ENCODE measurements at regions not wholly inside any gene's neighbourhood (a gene's known extent, or its start where the extent isn't known, plus 50 kb on each side); places are given as distances from the start of the nearest gene placed in this dataset.
A peak's percentile ranks its signal among the peaks of the same experiment; 100 is the strongest.

- DNase-seq: no peak
These were observed 802.9 kb upstream of the KLHL29 start for GRCh38 chr2:22582107-22582506.

DNA sequence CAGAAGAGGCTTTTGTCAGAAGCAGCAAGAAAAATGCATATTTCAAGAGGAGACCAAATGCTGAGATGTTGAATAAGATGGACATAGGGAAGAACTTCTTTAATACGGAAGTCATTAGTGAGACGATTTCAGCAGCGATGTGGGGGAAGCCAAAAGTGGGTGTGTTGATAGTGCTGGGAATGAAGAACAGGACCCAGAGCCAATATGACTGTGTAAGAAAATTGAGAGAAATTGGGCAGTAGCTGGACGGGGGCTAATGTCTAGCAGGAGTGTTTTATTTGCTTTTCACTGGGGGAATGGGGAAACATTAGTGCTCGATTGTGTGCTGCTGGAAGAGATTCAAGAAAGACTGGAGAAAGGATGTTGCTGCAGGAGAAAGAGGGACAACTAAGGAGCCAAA is 788.7 kb upstream of the KLHL29 start:
- DNase-seq: peak; percentile 0 to 69 (median 33)

DNA sequence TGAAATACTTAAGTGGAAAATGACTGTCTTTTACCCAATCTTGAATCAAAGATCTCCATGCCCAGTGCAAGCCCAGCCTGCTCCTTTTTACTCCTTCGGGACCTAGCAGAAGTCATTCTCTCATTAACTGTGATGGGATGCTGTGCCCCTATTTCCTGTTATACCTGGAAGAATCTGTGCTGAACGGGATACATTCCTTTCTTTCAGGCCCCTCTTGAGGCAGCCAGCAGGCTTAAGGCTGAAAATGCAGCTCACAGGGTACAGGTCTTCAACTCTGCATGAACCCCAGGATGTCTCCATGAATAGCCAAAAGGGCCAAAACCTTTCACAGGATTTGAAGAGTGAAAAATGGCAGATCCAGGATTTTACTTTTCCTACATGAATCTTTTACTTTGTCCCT is 784.8 kb upstream of the KLHL29 start:
- DNase-seq: no peak

GRCh38 chr2:22600999-22601398 is 784.0 kb upstream of the KLHL29 start:
- no peak for DNase-seq

GRCh38 chr2:22604136-22604535 is 780.8 kb upstream of the KLHL29 start:
- DNase-seq: no peak

DNA sequence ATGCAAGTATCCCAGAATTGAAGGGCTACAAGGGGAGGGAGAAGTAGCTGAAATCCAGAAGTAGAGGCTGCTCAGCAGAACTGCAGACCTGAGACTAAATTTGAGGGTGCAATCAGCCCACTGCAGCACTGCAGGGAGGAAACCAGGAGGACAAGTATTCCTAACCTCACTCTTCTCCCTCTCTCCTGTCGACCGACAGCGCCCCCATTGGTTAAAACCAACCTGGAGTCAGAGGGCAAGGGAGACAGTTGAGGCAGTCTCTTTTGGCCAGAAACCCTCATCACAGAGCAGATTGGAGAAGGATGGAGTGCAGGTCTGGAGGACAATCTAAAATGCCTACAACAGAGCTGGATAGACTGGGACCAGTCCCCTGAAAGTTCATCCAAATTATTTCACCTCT is 768.9 kb upstream of the KLHL29 start:
- DNase-seq: no peak

DNA sequence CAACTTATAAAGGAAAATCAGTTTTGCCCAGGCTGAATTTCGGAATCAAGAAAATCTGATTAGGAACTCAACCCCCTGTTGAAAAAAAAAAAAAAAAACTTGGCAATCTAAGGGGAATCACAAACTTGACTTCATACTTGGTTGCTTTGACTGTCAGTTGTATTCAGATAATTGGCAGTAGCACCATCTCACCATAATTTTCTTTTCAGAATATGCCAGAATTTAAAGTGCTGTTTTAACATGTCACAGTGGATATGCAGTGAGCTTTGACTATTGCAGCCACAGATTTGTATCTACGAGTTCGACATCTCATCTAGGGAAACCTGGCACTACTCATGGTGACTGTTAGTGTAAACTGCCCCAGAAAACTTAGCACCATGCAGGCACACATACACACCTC is 761.4 kb upstream of the KLHL29 start:
- DNase-seq: no peak

- no peak for DNase-seq
These were observed 758.4 kb upstream of the KLHL29 start for GRCh38 chr2:22626621-22627020.

DNA sequence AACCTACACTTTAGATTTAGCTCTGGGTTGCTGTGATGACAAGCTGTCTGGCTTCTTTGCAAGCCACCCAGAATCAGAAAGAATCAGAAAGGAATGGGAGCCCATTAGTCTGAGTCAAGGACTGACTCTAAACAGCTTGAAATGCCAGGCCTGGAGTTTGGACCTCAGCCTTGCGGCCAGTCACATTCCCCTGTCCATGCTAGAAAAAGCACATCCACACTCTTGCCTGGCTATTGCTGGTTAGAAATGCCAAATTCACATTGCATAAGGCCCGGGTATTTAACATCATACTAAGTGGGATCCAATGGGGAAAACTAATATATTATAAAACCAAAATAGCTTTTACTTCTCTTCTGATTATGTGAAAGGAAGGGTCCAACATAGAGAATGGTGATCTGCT is 756.8 kb upstream of the KLHL29 start:
- no peak for DNase-seq

DNA sequence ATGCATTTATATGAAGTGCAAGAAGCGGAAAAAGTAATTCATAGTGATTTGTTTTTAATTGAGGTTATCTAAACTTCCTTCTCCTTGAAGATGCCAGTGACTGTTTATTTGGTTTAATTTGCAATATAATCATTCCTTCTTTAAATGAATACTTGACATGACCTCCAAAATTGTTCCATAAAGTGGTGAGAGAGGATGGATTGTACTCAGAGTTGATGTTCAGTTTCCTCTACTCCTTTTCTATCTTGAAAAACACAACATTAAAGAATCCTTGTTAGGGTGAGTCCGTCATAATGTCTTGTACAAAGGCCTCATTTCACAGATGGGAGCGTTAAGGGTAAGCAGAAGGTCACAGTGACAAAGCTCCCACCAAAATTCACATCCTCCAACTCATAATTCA is 756.1 kb upstream of the KLHL29 start:
- DNase-seq: no peak

GRCh38 chr2:22634167-22634566 is 750.8 kb upstream of the KLHL29 start:
- DNase-seq: no peak

GRCh38 chr2:22656426-22656825 is 728.6 kb upstream of the KLHL29 start:
- DNase-seq: no peak

DNA sequence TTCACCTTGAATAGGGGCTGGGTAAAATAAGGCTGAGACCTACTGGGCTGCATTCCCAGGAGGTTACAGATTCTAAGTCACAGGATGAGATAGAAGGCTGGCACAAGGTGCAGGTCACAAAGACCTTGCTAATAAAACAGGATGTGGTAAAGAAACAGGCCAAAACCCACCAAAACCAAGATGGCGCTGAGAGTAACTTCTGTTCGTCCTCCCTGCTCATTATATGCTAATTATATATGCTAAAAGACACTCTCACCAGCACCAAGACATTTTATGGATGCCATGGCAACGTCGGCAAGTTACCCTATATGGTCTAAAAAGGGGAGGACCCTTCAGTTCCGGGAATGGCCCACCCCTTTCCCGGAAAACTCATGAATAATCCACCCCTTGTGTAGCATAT is 711.5 kb upstream of the KLHL29 start:
- no peak for DNase-seq

DNA sequence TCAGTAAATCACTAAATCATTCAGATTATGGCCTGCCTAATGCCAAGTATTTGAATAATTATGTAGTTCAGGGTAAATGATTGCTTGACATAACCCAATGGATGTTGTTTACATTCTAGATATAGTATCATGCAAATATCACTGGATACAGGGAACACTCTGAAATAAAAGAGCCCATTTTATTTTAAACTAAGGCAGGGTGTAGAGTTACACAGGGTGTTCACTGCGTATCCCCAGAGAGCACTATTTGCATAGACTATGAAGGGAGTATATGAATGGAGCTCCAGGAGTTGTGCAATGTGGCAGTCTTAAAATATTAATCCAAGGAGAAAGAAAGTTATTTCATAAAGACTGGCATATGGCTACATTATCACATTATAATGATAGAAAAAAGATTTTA is 701.1 kb upstream of the KLHL29 start:
- no peak for DNase-seq

DNA sequence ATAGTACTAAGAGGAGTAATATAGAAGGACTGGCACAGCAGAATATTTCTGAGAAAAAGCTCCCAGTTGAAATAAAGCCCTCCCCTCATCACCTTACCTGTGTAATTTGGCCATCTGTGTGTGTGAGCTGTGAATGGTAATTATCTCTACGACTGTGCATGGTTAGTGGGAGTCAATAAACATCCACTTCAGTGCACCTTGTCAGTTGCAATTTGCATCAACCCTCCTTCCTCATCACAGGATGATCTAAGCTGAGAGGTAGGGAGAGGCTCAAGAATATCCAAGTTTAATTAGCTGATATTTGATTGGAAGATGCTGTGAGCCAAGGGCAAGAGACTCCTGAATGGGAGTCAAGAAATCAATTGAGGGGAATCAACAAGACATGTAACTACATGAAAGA is 694.9 kb upstream of the KLHL29 start:
- no peak for DNase-seq

- no peak for DNase-seq
These were observed 693.3 kb upstream of the KLHL29 start for GRCh38 chr2:22691666-22692065.

DNA sequence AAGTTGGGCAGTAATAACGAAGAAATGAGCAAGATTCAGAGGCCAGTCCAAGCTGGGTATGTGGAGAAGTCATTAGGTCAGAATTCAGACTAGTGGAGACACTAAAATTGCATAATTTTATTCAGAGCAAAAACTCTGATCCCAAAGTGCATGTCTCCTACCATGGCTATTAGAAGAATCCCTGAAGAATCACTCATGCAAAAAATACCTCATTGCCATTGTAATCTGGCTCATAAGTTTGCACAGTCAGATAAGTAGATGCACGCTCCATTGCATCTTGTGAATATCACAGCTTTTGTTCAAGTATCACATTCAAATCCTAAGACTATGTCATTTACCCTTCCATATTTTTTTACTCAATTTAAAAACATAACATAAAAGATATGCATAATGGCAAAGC is 692.2 kb upstream of the KLHL29 start:
- DNase-seq: no peak

DNA sequence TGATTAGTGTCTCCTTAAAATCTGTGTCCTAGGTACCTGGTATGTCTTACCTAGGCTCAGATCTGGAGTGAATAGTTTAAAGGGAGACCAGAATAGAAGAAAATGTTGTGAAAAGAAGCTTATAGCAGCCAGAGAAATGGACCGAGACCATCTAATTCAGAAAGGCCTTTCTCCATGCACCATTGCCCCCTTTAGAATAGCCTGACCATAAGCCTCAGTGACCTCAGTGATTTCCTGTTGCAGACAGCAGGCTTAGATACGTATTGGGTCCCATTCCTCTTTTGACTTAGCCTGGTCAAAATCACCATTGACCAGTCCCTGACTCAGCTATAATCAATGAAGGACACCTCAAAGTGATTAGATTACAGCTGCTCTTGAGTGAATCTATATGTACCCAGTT is 690.7 kb upstream of the KLHL29 start:
- DNase-seq: no peak

DNA sequence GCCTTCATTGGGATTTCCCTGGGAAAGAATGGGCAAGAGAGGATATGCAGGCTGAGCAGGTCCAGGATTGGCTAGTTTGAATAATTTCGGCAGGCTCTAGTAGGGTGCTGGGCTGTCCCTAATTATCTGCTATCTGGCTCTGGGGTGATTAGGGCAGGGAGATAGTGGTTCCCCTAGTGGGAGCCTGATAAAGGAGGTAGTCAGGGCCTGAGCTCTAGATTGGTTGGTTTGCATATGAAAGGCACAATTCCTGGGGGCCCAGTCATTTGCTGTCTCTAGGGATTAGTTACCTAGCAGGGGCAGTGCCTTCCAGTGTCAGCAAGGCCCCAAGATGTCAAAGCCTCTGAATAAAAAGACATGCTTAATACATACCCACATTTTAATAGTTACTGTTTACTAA is 690.1 kb upstream of the KLHL29 start:
- no peak for DNase-seq

DNA sequence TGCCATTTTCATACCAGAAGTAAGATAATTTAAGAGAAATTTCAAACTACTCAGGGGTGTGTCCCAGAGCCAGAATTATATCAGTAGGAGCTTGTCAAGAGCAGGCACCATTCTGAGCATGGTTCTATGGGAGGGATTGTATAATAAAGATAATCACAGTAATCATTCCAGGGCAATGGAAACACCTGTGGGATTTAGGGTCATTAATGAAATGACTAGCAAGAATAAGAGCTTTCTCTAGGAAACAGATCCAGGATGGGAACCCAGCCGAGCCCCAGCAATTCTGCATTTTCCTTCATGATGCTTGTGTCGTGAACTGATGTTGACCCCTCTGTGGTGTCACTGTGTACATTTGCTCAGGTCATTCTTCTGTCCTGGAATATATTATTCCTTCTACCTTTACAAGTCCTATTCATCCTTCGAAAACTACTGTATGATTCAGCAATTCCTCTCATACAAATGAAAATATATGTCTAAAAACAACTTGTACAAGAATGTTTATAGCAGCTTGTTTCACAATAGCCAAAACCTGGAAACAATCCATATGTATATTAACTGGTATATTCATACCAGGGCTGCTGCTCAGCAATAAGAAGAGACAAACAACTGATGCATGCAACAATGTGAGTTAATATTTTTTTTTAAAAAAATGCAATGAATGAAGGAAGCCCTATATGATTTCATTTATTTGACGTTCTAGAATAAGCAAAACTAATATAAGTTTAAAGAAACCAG is 687.8 kb upstream of the KLHL29 start:
- DNase-seq: no peak

DNA sequence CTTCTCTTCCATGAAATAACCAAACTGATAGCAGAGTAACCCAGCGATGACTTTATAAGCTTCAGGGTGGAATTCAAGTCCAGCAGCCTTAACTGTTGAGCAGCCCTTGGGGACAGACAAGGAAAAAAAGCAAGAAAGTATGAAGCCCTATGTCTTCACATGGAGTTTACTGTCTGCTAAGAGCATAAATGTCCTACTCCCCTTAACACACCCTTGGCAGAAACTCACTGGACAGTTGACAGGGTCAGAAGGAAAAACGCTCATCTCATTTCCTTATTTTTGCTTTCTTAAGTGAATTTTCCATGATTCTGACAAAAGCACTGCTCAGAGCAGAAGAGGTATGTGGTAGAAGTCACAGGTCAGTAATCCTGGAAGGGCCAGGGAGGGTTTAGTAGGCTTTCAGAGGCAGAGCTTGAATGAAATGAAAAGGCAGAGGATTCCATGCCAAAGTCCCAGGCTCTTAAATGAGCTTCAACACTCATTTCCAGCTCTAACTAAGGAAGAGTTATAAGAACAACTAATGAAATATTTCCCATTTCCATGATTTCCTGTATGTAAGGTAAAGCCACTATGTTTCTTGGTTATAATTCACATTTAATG is 683.3 kb upstream of the KLHL29 start:
- DNase-seq: peak; percentile 18 to 83 (median 68)

GRCh38 chr2:22703286-22703920 is 681.6 kb upstream of the KLHL29 start:
- no peak for DNase-seq

- DNase-seq: peak; percentile 5 to 54 (median 16)
These were observed 665.6 kb upstream of the KLHL29 start for GRCh38 chr2:22719396-22719795.

GRCh38 chr2:22729466-22729865 is 655.5 kb upstream of the KLHL29 start:
- DNase-seq: no peak

Data from muscle of back (tissue), 3 donors.